Thyroid gland (tissue), 4 donors: ENCODE measurements at regions not wholly inside any gene's neighbourhood (a gene's known extent, or its start where the extent isn't known, plus 50 kb on each side); places are given as distances from the start of the nearest gene placed in this dataset.

Source experiments
- DNase-seq, 2 donors: peaks; one replicate each; pipeline ENCODE4 v3.0.0-alpha.2; 2019
- H3K27ac ChIP-seq, 3 donors: fragments of 200-600 bp; sonication (generic); 1 replicate in 2 of 3; 2 replicates in 1 of 3; pipeline ENCODE4 v1.5.1; 2016 to 2019; ENCODE audit warnings: mild to moderate bottlenecking in 1 of 3, moderate library complexity in 1 of 3
- H3K27me3 ChIP-seq: fragments of 200-600 bp; sonication (generic); one replicate; pipeline ENCODE4 v1.5.1; 2019
- H3K36me3 ChIP-seq, 2 donors: fragments of 200-600 bp; sonication (generic); one replicate each; pipeline ENCODE4 v1.5.1; 2016 to 2019
- H3K4me1 ChIP-seq, 2 donors: fragments of 200-600 bp; sonication (generic); one replicate each; pipeline ENCODE4 v1.5.1; 2017 to 2019
- H3K4me3 ChIP-seq, 3 donors: fragments of 200-600 bp; sonication (generic); replicated peaks in 1 of 3; 1 replicate in 2 of 3; 2 replicates in 1 of 3; pipeline ENCODE4 v1.5.1; 2016; ENCODE audit warnings: mild to moderate bottlenecking in 1 of 3
- H3K9me3 ChIP-seq: fragments of 200-600 bp; sonication (generic); one replicate; pipeline ENCODE4 v1.5.1; 2017
- CTCF ChIP-seq, 6 experiments: fragments of 200-600 bp in 3 of 6; fragments of 450-650 bp in 3 of 6; sonication (generic) in 3 of 6; IDR thresholded peaks; one replicate each; pipeline ENCODE4 v1.5.1; 2016 to 2019; ENCODE audit warnings: antibody characterized with exemption in 6 of 6, mild to moderate bottlenecking in 2 of 6, inconsistent platforms in 1 of 6, moderate library complexity in 1 of 6
- POLR2A ChIP-seq, 2 donors: fragments of 450-650 bp; IDR thresholded peaks; one replicate each; pipeline ENCODE4 v1.6.1; 2017; ENCODE audit warnings: antibody characterized with exemption in 2 of 2, mild to moderate bottlenecking in 2 of 2, moderate library complexity in 1 of 2
- WGBS, 2 donors: methylation state at CpG; one replicate each; pipeline ENCODE4 v1.1.5; 2017; 5-methylcytosine and 5-hydroxymethylcytosine counted together
- intact Hi-C: fragments of 100-400 bp; cut with DNase I; formaldehyde crosslinking; loops from one replicate; pipeline ENCODE4 v1.15.1; 2023

GRCh38 chr12:60159761-60160160 lies 563.9 kb downstream of the SLC16A7 start:
- no peaks in the 10 kb centered on the region for H3K27me3 ChIP-seq
- no peak for DNase-seq
- intact Hi-C loops = no loop called here
- WGBS, 2 donors = 91 to 93% methylated on average over 1 of the region's 1 CpG
- H3K36me3 ChIP-seq = no peaks in the 10 kb centered on the region
- no peak overlapping the region for H3K27ac ChIP-seq
- H3K4me3 ChIP-seq = no peak overlapping the region
- TF ChIP-seq POLR2A (IDR thresholded peaks at IDR 0.05) (no peak), CTCF (IDR thresholded peaks at IDR 0.05) (no peak)
- H3K9me3 ChIP-seq = no peaks in the 10 kb centered on the region
- no peaks in the 10 kb centered on the region for H3K4me1 ChIP-seq

DNA sequence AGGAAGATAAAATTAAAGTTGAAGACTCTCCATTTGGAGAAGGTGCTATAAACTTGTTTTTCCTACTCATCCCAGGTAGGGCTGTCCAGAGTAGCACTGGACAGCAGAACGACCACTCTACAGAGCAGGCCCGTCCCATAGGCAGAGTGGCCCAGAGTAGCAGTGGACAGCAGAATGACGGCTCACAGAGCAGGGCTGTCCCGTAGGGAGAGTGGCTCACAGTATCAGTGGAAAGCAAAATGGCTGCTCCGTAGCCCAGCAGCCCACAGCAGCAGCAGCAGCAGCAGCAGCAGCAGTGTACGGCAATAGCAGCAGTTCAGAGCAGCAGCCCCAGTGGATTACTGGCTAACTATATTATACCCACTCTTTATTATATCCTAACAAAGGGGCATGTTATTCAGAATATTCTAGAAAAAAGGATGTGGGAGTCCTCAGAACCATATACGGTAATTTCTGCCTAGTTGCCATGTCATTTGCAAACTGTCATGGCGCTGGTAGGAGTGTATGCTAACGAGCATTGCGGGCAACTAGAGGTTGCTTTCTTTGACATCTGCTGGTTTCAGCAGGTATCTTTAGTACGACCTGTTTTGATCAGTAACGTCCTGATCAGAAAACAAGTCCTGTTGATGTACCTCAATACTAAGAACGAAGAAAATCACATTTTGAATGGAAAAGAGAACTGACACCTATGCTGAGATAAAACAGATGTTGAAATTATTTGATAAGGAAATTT lies 567.3 kb downstream of the SLC16A7 start:
- Histone ChIP-seq H3K27me3 (no peaks in the 10 kb centered on the region), H3K27ac (no peak overlapping the region), H3K4me3 (no peak overlapping the region), H3K4me1 (no peaks in the 10 kb centered on the region), H3K36me3 (no peaks in the 10 kb centered on the region), H3K9me3 (no peaks in the 10 kb centered on the region)
- TF ChIP-seq CTCF (IDR thresholded peaks at IDR 0.05) = no peak
- no peak for TF ChIP-seq POLR2A (IDR thresholded peaks at IDR 0.05)
- WGBS, 2 donors = 82 to 87% methylated on average over 13 of the region's 13 CpGs
- DNase-seq = no peak
- intact Hi-C loops = no loop called here

DNA sequence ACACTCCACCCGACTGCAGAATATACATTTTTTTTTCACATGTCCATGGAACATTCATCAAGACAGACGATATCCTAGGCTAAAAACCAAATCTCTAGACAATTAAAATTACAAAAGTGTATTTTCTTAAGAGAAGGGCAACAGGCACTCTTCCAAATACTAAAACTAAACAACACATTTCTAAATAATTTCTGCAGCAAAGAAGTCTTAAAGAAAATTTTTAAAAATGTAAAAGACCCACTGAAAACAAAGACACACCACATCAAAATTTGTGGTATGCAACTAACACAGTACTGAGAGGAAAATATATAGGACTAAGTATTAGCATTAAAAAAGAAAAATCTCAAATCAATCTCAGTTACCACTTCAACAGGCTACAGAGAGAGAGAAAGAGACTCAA lies 570.0 kb downstream of the SLC16A7 start:
- Histone ChIP-seq H3K27ac (no peak overlapping the region), H3K4me1 (no peaks in the 10 kb centered on the region), H3K9me3 (no peaks in the 10 kb centered on the region), H3K4me3 (no peak overlapping the region), H3K27me3 (no peaks in the 10 kb centered on the region), H3K36me3 (no peaks in the 10 kb centered on the region)
- DNase-seq = no peak
- intact Hi-C loops = no loop called here
- WGBS, 2 donors = 56 to 73% methylated on average over 2 of the region's 2 CpGs
- no peak for TF ChIP-seq POLR2A (IDR thresholded peaks at IDR 0.05)
- TF ChIP-seq CTCF (IDR thresholded peaks at IDR 0.05) = no peak

GRCh38 chr12:60168441-60168840 lies 572.6 kb downstream of the SLC16A7 start:
- no peaks in the 10 kb centered on the region for H3K4me1 ChIP-seq
- no peak overlapping the region for H3K27ac ChIP-seq
- intact Hi-C loops = no loop called here
- no peak overlapping the region for H3K4me3 ChIP-seq
- no peaks in the 10 kb centered on the region for H3K27me3 ChIP-seq
- H3K9me3 ChIP-seq = no peaks in the 10 kb centered on the region
- no peak for DNase-seq
- 71 to 75% methylated on average over 5 of the region's 5 CpGs for WGBS, 2 donors
- no peaks in the 10 kb centered on the region for H3K36me3 ChIP-seq
- no peak for TF ChIP-seq CTCF (IDR thresholded peaks at IDR 0.05)
- no peak for TF ChIP-seq POLR2A (IDR thresholded peaks at IDR 0.05)

DNA sequence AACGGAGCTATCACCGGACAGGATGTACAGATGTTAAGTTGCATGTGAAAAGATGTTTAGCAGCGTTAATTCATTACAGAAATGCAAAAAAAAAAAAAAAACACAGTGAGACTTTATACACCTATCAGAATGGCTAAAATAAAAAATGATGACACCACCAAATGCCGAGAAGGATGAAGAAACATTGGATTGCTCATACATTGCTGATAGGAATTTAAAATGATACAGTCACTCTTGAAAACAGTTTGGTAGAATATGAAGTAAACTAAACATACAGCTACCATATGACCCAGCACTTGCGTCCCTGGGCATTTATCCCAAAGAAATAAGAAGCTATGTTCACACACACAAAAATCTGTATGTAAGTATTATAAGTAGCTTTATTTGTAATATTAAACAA lies 574.1 kb downstream of the SLC16A7 start:
- intact Hi-C loops = no loop called here
- TF ChIP-seq CTCF (IDR thresholded peaks at IDR 0.05) (no peak), POLR2A (IDR thresholded peaks at IDR 0.05) (no peak)
- H3K27me3 ChIP-seq = no peaks in the 10 kb centered on the region
- no peak for DNase-seq
- no peaks in the 10 kb centered on the region for H3K4me1 ChIP-seq
- no peak overlapping the region for H3K27ac ChIP-seq
- no peak overlapping the region for H3K4me3 ChIP-seq
- 92% methylated on average over 5 of the region's 5 CpGs for WGBS, 2 donors
- H3K9me3 ChIP-seq = no peaks in the 10 kb centered on the region
- no peaks in the 10 kb centered on the region for H3K36me3 ChIP-seq
